IPS-NIHi7 (cell line): ENCODE measurements at regions not wholly inside any gene's neighbourhood (a gene's known extent, or its start where the extent isn't known, plus 50 kb on each side); places are given as distances from the start of the nearest gene placed in this dataset.

Source experiments
- DNase-seq: peaks from one replicate; pipeline ENCODE4 v3.0.0; 2012; ENCODE audit warnings: mixed read lengths; ENCODE audit errors: extremely low spot score

DNA sequence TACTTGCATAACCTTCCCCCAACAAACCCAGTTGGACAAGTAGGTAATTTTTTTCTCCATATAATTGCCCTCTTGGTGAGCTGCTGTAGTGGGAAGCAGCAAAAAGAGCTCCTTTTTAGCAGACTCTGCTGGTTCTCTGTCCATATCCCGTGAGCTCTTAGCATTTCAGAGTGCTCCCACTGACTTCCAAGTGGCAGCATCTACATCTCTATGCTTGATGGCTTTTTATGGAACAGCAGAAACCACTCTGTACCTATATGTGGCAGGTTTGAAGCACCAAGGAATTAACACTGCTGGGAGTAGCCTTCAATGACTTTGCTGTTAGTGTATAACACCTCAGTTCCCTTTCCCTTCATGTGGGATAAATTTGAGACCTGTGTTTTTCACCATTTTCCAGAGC lies 168.4 kb upstream of the NHS start:
- peak; percentile 37 for DNase-seq

DNA sequence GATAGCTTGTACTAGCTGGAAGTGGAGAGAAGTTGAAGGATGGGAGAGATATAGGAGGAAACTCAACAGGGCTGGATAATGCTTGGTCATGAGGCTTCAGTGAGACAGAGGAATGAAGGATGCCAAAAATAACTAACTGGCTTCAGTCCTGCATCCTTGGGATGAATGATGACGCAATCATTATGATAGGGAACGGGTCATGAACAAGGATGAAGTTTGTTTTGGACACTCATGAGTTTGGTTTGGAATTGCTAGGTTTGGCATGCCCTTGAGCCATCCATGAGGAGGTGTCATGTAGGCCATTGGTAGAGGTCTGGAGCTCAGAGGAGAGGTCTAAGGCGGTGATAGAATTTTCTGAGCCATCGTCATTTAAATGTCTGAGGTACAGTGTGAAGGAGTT lies 160.0 kb upstream of the NHS start:
- DNase-seq: no peak

DNA sequence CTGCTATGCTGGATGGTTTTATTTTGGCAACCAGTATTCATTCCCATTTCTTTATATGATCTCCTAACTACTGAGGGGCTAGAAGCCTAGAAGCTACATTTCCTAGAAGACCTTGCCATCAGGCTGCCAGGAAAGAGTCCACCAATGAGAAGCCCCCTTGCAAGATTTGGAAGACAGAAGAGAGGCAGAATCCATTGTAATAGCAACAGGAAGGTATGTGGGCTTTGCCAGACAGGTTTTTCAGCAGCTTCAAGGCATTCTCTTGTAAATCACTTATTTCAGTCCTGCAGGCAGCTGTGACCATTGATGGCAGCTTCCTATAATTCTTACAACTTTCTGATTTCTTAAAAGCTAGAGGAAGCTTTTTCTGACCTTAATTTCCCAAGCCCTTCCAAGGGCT lies 148.3 kb upstream of the NHS start:
- DNase-seq: peak; percentile 78

DNA sequence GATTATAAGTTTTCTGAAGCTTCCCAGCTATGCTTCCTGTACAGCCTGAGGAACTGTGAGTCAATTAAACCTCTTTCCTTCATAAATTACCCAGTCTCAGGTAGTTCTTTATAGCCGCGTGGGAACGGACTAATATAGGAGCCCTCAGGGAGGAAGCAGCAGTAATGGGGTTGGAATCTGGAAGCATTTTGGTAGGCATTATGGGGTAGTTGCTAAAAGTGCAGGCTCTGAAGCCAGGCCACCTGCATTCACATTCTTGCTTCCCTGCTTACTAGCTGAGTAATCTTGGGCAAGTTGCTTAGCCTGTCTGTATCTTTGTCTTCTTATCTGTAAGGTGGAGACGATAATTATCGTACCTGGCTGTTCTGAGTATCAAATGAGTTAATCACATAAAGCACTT lies 137.9 kb upstream of the NHS start:
- no peak for DNase-seq

DNA sequence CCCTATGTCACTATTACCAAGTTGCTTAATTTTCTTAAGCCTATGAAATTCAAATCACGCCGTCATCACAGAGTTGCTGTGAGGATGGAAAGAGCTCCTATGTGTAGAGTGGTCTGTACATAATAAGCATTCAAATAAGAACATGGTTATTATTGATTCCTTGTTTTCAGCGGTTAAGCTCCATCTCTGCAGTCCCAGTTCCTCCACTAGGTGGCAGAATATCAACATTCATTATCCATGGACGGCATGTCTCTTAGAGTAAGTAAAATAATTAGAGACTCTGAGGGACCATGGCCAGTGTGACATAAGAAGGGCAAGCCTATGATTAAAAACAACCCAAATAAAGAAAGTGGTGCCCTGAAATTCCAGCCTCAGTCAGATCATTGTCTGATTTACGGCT lies 132.5 kb upstream of the NHS start:
- DNase-seq: peak; percentile 66

DNA sequence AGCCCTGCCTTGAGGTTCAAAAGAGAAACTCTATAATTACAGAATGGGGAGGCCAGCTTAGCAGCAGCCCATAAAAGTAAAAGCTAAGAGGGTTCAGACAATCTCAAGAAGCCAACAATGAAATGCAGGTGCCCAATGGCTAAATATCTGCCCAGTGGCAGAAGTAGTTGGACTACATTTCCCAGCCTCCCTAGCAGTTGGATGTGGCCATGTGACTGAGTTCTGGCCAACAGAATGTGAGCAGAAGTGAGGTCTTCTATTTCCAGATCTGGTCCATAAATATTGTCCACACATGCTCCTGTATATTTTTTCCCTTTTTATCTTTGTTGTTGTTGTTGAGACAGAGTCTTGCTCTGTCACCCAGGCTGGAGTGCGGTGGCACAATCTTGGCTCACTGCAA lies 127.9 kb upstream of the NHS start:
- no peak for DNase-seq

DNA sequence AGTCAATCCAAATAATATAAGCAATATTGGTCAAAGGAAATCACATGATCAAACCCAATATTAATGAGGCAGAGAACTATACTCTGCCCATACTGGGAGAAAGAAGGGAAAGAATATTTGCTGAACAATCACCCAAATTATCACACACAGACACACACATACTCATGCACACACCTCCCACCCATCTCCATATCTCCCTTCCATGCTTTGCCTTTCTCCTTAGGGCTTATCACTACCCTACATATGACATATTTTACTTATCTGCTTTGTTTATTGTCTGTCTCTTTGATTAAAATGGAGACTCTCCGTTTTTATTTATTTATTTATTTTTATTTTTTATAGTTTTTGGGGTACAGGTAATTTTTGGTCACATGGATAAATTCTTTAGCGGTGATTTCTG lies 112.9 kb upstream of the NHS start:
- DNase-seq: no peak

DNA sequence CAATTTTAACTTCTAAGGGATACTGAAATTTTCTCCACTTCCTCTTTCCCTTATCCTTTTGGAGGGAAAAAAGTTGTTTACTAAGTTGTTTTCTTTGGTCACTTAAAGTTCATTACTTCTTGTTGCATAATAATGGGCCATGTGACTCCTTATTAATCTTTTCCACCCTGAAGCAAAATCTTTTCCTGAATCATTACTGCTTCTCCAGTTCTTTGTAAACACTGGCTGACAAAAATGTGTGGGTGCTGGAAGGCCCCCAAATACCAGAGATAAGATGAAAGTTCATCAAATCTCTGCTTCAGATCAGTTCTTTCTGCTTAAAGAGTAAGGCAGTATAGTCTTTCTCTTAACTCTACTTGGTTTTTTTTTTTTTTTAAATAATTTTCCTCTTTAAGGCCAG lies 108.9 kb upstream of the NHS start:
- DNase-seq: no peak

DNA sequence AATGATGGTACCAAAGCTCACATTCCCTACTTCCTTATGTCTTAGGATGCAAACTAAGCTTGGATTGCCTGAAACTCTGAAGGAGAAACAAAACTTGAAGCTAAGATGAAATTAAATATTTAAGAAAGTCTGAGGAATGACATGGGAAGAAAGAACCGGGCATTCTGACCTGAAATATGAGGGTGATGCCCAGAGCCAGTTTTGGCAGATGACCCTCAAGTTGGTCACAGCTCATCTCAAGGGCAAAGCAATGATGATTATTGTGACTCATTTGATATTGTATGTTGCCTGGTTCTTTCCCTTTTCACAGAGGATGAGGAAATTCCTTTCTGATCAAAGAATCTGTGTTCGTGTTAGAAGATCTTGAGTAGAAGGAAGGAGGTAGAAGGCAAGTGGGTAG lies 96.0 kb upstream of the NHS start:
- DNase-seq: no peak

DNA sequence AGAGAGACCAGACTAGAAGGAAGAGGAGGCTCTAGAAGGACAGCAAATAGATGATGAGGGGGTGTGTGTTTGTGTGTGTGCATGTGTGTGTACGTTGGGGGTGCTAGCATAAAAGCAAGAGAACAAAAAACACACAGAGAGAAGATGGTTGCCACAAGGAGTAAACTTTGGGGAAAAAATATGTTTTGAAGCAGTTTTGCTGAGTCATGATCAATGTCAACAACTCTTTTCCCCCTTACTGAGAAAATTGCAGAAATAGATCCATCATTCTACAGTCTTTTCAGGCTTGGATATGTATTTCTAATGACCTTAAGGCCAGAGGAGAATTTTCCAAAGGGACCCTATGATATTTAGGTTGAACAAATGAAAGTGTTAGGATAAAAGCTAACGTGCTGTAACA lies 89.0 kb upstream of the NHS start:
- DNase-seq: no peak

DNA sequence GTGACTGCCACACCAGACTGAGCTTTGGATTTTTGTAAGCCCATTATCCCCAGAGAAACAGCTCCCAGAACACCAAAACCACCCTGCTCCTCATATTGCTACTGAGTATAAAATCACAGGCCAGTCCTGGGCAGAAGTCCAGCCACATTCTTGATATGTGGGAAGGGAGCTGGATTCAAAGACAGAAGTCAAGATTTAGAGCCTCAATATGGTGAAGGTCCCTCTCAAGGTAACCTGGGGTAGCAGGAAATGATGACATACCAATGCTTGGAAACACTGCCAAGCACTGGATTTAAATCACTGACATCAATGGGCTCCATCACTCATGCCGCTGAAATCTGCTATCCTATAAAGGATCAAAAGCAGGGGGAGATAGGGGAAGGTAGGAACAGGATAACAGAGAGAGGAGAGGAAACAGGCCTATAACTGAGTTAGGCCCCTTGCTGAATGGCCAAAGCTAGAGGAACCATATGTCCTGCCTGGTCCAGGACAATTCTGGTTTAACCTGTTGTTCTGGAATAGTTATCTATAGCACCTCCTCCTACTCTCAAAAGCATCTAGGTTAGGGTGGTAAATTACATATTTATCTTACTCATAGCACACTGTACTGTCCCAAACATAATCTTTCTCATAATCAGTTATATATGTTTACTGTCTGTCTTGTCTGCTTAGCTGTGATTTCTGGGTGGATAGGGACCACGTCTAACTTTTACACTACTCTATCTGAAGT lies 83.7 kb upstream of the NHS start:
- no peak for DNase-seq

DNA sequence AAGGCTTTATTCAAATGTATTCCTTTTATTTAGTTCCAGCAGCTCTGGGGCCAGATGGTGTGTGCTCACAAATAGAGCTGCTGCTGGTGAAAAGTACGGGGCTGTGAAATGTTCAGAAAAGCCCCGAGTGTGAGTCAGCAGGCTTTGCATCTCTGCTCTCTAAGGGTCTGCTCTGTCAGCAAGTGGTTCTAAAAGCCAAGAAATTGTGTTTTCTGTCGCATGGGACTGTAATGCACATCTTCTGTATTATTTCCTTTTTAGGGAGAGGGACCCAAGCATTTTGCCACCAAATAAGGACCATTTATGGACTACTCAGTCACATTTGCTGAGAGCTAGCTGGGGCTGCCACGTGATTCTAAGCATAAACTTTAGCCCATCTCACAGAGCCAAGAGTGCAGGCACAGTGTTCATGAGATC lies 82.9 kb upstream of the NHS start:
- peak; percentile 46 for DNase-seq

DNA sequence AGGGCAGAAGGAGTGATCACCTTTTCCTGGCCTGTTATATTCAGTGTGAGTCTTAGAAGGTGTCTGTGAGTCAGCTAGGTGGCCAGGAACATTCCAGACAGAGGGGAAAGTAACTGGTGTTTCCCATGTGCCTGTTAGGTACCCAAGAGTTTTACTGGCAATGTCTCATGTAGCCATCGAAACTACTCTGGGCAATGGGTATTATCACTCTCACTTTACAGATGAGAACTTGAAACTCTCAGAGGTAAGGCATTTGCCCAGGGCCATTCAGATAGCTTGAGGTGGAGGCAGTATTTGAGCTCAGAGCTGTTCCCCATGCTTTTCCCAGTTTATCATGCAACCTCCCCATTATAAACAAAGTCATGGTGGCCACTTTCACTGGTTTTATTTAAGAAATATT lies 80.4 kb upstream of the NHS start:
- no peak for DNase-seq

DNA sequence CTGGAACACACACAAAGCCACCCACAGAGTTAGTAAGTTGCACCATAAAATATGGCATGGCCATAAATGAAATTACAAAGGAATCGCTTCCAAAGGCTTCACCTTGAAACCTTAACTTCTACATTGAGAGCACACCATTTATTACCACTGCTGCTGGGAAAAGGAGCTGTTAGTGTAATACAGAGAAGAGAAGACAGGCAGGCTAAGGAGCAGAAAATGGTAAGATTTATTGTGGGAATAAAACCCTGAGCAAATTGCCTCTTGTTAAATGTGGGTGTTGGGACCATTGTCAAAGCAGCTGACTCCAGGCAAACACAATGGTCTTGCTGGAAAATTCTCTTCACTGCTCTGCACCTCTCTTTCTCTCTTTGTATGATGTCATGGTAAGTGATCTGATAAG lies 79.2 kb upstream of the NHS start:
- DNase-seq: no peak

DNA sequence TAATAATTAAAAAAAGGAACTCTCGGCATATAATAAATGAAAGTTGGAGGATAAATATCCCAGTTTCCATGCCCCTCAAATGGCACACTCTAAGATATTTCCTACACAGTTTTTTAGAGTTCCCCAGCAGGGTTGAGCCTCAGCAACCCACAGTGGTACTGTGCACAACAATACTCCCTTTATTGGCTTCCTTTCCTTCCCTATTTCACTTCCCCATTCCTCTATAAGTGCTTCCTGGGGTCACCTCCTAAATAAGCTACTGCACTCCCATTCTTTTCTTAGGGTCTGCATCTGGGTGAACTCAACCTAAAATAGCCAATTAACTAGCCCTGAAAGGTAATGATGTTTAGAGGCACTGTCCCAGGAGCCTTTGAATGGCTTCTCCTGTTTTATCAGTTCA lies 76.4 kb upstream of the NHS start:
- DNase-seq: no peak

DNA sequence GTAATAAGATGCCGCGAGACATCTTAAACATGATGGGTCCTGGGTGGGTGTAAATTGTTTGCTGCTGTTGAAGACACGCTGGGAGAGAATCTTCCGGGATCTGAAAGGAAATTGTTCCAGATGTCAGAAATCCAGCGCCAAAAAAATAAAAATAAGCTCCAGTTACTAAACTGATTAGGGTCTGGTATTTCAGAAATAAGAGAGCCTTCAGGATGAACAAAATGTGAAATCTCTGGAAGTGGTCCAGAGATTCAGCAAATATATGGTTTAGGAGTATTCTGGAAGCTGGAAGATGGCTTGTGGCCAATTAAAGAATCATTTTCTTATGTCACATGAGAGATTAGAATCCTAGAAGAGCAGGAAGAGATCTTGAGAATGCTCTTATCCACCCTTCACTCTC lies 75.8 kb upstream of the NHS start:
- DNase-seq: no peak

DNA sequence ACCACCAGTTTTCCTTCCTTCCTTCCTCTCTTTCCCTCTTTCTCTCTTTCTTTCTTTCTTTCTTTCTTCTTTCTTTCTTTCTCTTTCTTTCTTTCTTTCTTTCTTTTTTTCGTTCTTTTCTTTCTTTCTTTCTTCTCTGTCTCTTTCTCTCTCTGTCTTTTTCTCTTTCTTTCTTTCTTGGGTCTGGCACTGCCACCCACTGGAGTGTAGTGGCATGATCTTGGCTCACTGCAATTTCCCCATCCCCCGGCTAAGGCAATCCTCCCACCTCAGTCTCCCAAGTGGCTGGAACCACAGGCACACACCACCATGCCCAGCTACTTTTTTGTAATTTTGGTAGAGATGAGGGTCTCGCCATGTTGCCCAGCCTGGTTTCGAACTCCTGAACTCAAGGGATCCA lies 51.6 kb upstream of the NHS start:
- no peak for DNase-seq
